ENCODE measurements at regions not wholly inside any gene's neighbourhood (a gene's known extent, or its start where the extent isn't known, plus 50 kb on each side); places are given as distances from the start of the nearest gene placed in this dataset.

DNA sequence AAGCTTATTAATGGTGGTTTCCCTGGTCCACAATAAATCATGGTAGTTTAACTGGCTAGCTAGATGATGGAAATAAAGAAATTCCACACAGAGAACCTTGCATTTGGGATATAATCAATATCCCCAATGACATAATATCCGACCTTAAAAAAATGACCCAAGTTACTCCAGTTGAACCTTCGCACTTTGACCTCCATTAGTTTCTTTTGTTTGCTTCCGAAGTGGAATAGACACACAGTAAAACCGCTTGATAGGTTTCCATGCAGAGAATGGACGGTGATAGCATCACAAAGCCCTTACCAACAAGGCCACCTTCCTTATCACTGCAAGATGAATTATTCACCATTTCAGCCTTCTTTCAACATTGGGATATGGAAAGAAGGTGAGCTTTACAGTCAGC is 1966.1 kb upstream of the CELF4 start:
- H3K4me3 ChIP-seq (ENCODE audit: low read length in 3 of 3), result no peak overlapping the region
- TF ChIP-seq, protein P1, sequence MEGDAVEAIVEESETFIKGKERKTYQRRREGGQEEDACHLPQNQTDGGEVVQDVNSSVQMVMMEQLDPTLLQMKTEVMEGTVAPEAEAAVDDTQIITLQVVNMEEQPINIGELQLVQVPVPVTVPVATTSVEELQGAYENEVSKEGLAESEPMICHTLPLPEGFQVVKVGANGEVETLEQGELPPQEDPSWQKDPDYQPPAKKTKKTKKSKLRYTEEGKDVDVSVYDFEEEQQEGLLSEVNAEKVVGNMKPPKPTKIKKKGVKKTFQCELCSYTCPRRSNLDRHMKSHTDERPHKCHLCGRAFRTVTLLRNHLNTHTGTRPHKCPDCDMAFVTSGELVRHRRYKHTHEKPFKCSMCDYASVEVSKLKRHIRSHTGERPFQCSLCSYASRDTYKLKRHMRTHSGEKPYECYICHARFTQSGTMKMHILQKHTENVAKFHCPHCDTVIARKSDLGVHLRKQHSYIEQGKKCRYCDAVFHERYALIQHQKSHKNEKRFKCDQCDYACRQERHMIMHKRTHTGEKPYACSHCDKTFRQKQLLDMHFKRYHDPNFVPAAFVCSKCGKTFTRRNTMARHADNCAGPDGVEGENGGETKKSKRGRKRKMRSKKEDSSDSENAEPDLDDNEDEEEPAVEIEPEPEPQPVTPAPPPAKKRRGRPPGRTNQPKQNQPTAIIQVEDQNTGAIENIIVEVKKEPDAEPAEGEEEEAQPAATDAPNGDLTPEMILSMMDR (IDR thresholded peaks at IDR 0.05; ENCODE audit: borderline replicate concordance, extremely low read depth, insufficient read depth), result no peak
- no peak overlapping the region for H3K9ac ChIP-seq (ENCODE audit: low read length in 3 of 3)
- DNase-seq, result no peak
- intact Hi-C loops (cut with DNase I), result no loop called here
- no peaks in the 10 kb centered on the region for H3K4me1 ChIP-seq (ENCODE audit: control insufficient read depth in 2 of 3, insufficient read depth in 2 of 3, low read depth in 1 of 3, low read length in 3 of 3)
- no peaks in the 10 kb centered on the region for H3K27me3 ChIP-seq (ENCODE audit: control insufficient read depth, insufficient read depth, low read length)
- FAIRE-seq, result no peak
- H3K36me3 ChIP-seq (ENCODE audit: control insufficient read depth in 2 of 3, insufficient read depth in 3 of 3, low read length in 3 of 3), result no peaks in the 10 kb centered on the region
- no peaks in the 10 kb centered on the region for H3K9me3 ChIP-seq (ENCODE audit: control insufficient read depth in 2 of 3, insufficient read depth in 1 of 3, low read length in 3 of 3)
- H3K27ac ChIP-seq (ENCODE audit: low read depth in 2 of 2, low read length in 2 of 2), result no peak overlapping the region

DNA sequence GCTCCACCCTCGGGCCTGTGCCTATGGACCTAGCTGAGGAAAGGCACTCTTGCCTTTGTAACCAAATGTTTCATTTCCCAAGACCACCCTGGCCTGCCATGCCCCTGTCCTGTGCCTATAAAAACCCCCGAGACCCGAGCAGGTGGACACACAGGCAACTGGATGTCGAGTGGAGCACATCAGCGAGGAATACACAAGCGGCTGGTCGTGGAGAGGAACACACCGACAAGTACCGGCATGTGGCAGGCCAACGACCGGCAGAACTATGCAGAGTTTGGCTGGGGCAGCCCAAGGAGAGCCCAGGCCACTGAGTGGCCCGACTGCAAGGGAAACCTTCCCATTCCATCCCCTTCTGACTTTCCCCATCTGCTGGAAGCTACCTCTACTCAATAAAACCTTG is 1963.8 kb upstream of the CELF4 start:
- no peaks in the 10 kb centered on the region for H3K9me3 ChIP-seq (ENCODE audit: control insufficient read depth in 2 of 3, insufficient read depth in 1 of 3, low read length in 3 of 3)
- H3K36me3 ChIP-seq (ENCODE audit: control insufficient read depth in 2 of 3, insufficient read depth in 3 of 3, low read length in 3 of 3), result no peaks in the 10 kb centered on the region
- H3K4me1 ChIP-seq (ENCODE audit: control insufficient read depth in 2 of 3, insufficient read depth in 2 of 3, low read depth in 1 of 3, low read length in 3 of 3), result no peaks in the 10 kb centered on the region
- H3K27me3 ChIP-seq (ENCODE audit: control insufficient read depth, insufficient read depth, low read length), result no peaks in the 10 kb centered on the region
- intact Hi-C loops (cut with DNase I), result no loop called here
- TF ChIP-seq, protein P1 (IDR thresholded peaks at IDR 0.05; ENCODE audit: borderline replicate concordance, extremely low read depth, insufficient read depth), result no peak
- DNase-seq, result no peak
- H3K27ac ChIP-seq (ENCODE audit: low read depth in 2 of 2, low read length in 2 of 2), result no peak overlapping the region
- no peak overlapping the region for H3K4me3 ChIP-seq (ENCODE audit: low read length in 3 of 3)
- FAIRE-seq, result no peak
- no peak overlapping the region for H3K9ac ChIP-seq (ENCODE audit: low read length in 3 of 3)

GRCh38 chr18:39527465-39527864 is 1961.9 kb upstream of the CELF4 start:
- H3K9me3 ChIP-seq (ENCODE audit: control insufficient read depth in 2 of 3, insufficient read depth in 1 of 3, low read length in 3 of 3), result no peaks in the 10 kb centered on the region
- intact Hi-C loops (cut with DNase I), result no loop called here
- TF ChIP-seq, protein P1 (IDR thresholded peaks at IDR 0.05; ENCODE audit: borderline replicate concordance, extremely low read depth, insufficient read depth), result no peak
- H3K4me3 ChIP-seq (ENCODE audit: low read length in 3 of 3), result no peak overlapping the region
- H3K9ac ChIP-seq (ENCODE audit: low read length in 3 of 3), result no peak overlapping the region
- no peak overlapping the region for H3K27ac ChIP-seq (ENCODE audit: low read depth in 2 of 2, low read length in 2 of 2)
- no peaks in the 10 kb centered on the region for H3K36me3 ChIP-seq (ENCODE audit: control insufficient read depth in 2 of 3, insufficient read depth in 3 of 3, low read length in 3 of 3)
- FAIRE-seq (no peak), DNase-seq (no peak)
- no peaks in the 10 kb centered on the region for H3K4me1 ChIP-seq (ENCODE audit: control insufficient read depth in 2 of 3, insufficient read depth in 2 of 3, low read depth in 1 of 3, low read length in 3 of 3)
- no peaks in the 10 kb centered on the region for H3K27me3 ChIP-seq (ENCODE audit: control insufficient read depth, insufficient read depth, low read length)

GRCh38 chr18:39524370-39524769 is 1958.8 kb upstream of the CELF4 start:
- intact Hi-C loops (cut with DNase I), result no loop called here

More at GRCh38 chr18:39524370-39524769, 1958.8 kb upstream of the CELF4 start:
- Histone ChIP-seq H3K27me3 (ENCODE audit: control insufficient read depth, insufficient read depth, low read length) (no peaks in the 10 kb centered on the region), H3K4me3 (ENCODE audit: low read length in 3 of 3) (no peak overlapping the region), H3K9ac (ENCODE audit: low read length in 3 of 3) (no peak overlapping the region), H3K9me3 (ENCODE audit: control insufficient read depth in 2 of 3, insufficient read depth in 1 of 3, low read length in 3 of 3) (no peaks in the 10 kb centered on the region), H3K27ac (ENCODE audit: low read depth in 2 of 2, low read length in 2 of 2) (no peak overlapping the region), H3K36me3 (ENCODE audit: control insufficient read depth in 2 of 3, insufficient read depth in 3 of 3, low read length in 3 of 3) (no peaks in the 10 kb centered on the region), H3K4me1 (ENCODE audit: control insufficient read depth in 2 of 3, insufficient read depth in 2 of 3, low read depth in 1 of 3, low read length in 3 of 3) (no peaks in the 10 kb centered on the region)
- TF ChIP-seq, protein P1 (IDR thresholded peaks at IDR 0.05; ENCODE audit: borderline replicate concordance, extremely low read depth, insufficient read depth), result no peak
- DNase-seq, result no peak
- no peak for FAIRE-seq
